DOHH2 (cell line): ENCODE measurements at regions not wholly inside any gene's neighbourhood (a gene's known extent, or its start where the extent isn't known, plus 50 kb on each side); places are given as distances from the start of the nearest gene placed in this dataset.

Experiments
- H3F3A ChIP-seq: fragments of 200-600 bp; sonication (generic), shearing (Covaris generic); 2 replicates; pipeline ENCODE4 v1.6.0; 2016; ENCODE audit warnings: antibody characterized with exemption, mild to moderate bottlenecking; ENCODE audit not compliant: control insufficient read depth, insufficient read depth
- H3K27ac ChIP-seq: fragments of 200-600 bp; sonication (generic); 2 replicates; pipeline ENCODE4 v1.5.1; 2014; ENCODE audit warnings: low read depth, mild to moderate bottlenecking, low read length, moderate library complexity
- H3K27me3 ChIP-seq: fragments of 200-600 bp; sonication (generic); 2 replicates; pipeline ENCODE4 v1.6.1; 2014; ENCODE audit warnings: mild to moderate bottlenecking, low read length, mixed read lengths; ENCODE audit not compliant: control insufficient read depth
- H3K36me3 ChIP-seq: fragments of 200-600 bp; sonication (generic); 2 replicates; pipeline ENCODE4 v1.6.1; 2014; ENCODE audit warnings: mild to moderate bottlenecking, low read length, moderate library complexity, mixed read lengths; ENCODE audit not compliant: control insufficient read depth
- H3K4me1 ChIP-seq: fragments of 200-600 bp; sonication (generic); 2 replicates; pipeline ENCODE4 v1.6.1; 2014; ENCODE audit warnings: mild to moderate bottlenecking, low read length, mixed read lengths; ENCODE audit not compliant: control insufficient read depth
- H3K4me2 ChIP-seq: fragments of 200-600 bp; sonication (generic); 2 replicates; pipeline ENCODE4 v1.6.0; 2014; ENCODE audit warnings: mild to moderate bottlenecking, low read length, moderate library complexity
- H3K4me3 ChIP-seq: fragments of 200-600 bp; sonication (generic); 2 replicates; pipeline ENCODE4 v1.5.1; 2014; ENCODE audit warnings: mild to moderate bottlenecking, low read length, mixed read lengths
- H3K79me2 ChIP-seq: fragments of 200-600 bp; sonication (generic); 2 replicates; pipeline ENCODE4 v1.6.1; 2014; ENCODE audit warnings: mild to moderate bottlenecking, low read length, mixed read lengths; ENCODE audit not compliant: control insufficient read depth
- H3K9me2 ChIP-seq: fragments of 200-600 bp; sonication (generic); replicated peaks from 2 replicates; pipeline ENCODE4 v1.6.1; 2014; ENCODE audit warnings: mild to moderate bottlenecking, low read length, mixed read lengths; ENCODE audit not compliant: control insufficient read depth
- H3K9me3 ChIP-seq: fragments of 200-600 bp; sonication (generic); 2 replicates; pipeline ENCODE4 v1.6.1; 2014; ENCODE audit warnings: antibody characterized with exemption, low read length, mixed read lengths; ENCODE audit not compliant: control insufficient read depth, insufficient read depth
- H4K20me1 ChIP-seq: fragments of 200-600 bp; sonication (generic); 2 replicates; pipeline ENCODE4 v1.6.0; 2014; ENCODE audit warnings: low read depth, mild to moderate bottlenecking, antibody characterized with exemption, low read length, moderate library complexity; ENCODE audit not compliant: control insufficient read depth, insufficient read depth
- EZH2phosphoT487 ChIP-seq: fragments of 200-600 bp; sonication (generic); IDR thresholded peaks from 2 replicates; pipeline ENCODE4 v1.6.1; 2017; ENCODE audit warnings: borderline replicate concordance, mild to moderate bottlenecking, antibody characterized with exemption, low read length, moderate library complexity, mixed read lengths
- TF ChIP-seq, protein P1 (sequence below): fragments of 200-600 bp; sonication (generic); IDR thresholded peaks from one replicate; pipeline ENCODE4 v1.5.1; 2014; ENCODE audit warnings: antibody characterized with exemption, mild to moderate bottlenecking, low read depth, low read length; ENCODE audit not compliant: poor library complexity, severe bottlenecking

DNA sequence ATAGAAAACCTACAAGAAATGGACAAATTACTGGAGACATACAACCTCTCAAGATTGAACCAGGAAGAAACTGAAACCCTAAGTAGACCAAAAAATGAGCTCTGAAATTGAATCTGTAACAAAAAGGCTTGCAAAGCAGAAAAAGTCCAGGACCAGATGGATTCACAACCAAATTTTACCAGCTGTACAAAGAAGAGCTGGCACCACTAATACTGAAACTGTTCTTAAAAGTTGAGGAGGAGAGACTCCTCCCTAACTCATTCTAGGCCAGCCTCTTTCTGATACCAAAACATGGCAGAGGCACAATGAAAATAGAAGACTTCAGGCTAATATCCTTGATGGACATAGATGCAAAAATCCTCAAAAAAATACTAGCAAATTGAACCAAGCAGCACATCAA lies 542.3 kb downstream of the CYLC2 start:
- Histone ChIP-seq H3K4me2 (no peak overlapping the region), H3K9me3 (no peaks in the 10 kb centered on the region), H3K4me3 (no peak overlapping the region), H3K79me2 (no peaks in the 10 kb centered on the region), H3K27ac (no peak overlapping the region), H3K4me1 (no peaks in the 10 kb centered on the region), H3F3A (no peaks in the 10 kb centered on the region), H3K27me3 (no peaks in the 10 kb centered on the region), H3K9me2 (no peaks in the 10 kb centered on the region), H3K36me3 (no peaks in the 10 kb centered on the region), H4K20me1 (no peaks in the 10 kb centered on the region)
- TF ChIP-seq, protein P1, sequence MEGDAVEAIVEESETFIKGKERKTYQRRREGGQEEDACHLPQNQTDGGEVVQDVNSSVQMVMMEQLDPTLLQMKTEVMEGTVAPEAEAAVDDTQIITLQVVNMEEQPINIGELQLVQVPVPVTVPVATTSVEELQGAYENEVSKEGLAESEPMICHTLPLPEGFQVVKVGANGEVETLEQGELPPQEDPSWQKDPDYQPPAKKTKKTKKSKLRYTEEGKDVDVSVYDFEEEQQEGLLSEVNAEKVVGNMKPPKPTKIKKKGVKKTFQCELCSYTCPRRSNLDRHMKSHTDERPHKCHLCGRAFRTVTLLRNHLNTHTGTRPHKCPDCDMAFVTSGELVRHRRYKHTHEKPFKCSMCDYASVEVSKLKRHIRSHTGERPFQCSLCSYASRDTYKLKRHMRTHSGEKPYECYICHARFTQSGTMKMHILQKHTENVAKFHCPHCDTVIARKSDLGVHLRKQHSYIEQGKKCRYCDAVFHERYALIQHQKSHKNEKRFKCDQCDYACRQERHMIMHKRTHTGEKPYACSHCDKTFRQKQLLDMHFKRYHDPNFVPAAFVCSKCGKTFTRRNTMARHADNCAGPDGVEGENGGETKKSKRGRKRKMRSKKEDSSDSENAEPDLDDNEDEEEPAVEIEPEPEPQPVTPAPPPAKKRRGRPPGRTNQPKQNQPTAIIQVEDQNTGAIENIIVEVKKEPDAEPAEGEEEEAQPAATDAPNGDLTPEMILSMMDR = no peak
- no peak for TF ChIP-seq EZH2phosphoT487

DNA sequence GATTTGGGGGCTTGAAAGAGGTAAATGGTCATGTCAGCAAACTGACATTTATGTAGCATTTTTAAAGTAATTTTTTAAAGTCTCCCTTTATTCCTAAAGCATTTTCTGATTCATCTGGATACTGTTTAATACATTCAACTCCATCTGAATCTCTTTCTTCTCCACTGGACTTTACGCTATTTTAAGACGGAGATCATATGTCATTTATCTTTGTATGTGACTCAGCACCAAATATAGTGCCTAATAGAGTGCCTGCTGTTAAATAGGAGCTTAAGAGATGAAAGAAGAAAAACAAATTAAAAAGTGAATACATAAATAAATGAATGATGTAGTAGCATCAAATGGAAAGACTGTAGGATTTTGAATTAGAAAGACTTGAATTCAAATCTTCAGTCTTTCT lies 548.8 kb upstream of the SMC2 start:
- H3K79me2 ChIP-seq = no peaks in the 10 kb centered on the region
- no peaks in the 10 kb centered on the region for H3K4me1 ChIP-seq
- no peak overlapping the region for H3K27ac ChIP-seq
- TF ChIP-seq EZH2phosphoT487 = no peak
- TF ChIP-seq, protein P1 = no peak
- no peaks in the 10 kb centered on the region for H3K36me3 ChIP-seq
- H3K4me2 ChIP-seq = no peak overlapping the region
- H3K27me3 ChIP-seq = no peaks in the 10 kb centered on the region
- no peaks in the 10 kb centered on the region for H3K9me3 ChIP-seq
- H3K9me2 ChIP-seq = no peaks in the 10 kb centered on the region
- no peaks in the 10 kb centered on the region for H4K20me1 ChIP-seq
- no peak overlapping the region for H3K4me3 ChIP-seq
- H3F3A ChIP-seq = no peaks in the 10 kb centered on the region

DNA sequence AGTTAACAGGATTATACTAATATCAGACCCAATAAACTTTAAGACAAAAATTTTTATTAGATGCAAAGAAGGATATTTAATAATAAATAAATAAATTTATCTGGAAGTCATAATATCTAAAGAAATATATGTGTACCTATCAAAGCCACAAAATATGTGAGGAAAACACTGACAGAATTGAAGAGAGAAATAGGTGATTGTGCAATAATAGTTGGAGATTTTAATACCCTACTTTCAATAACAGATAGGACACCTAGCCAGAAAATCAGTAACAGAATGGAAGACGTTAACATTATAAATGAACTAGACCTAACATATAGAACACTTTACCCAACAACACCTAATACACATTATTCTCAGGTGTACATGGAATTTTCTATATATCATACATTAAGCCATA lies 541.4 kb upstream of the SMC2 start:
- Histone ChIP-seq H3K36me3 (no peaks in the 10 kb centered on the region), H3K27ac (no peak overlapping the region), H3K9me3 (no peaks in the 10 kb centered on the region), H3K4me2 (no peak overlapping the region), H4K20me1 (no peaks in the 10 kb centered on the region), H3K4me1 (no peaks in the 10 kb centered on the region), H3F3A (no peaks in the 10 kb centered on the region), H3K9me2 (no peaks in the 10 kb centered on the region), H3K79me2 (no peaks in the 10 kb centered on the region), H3K4me3 (no peak overlapping the region), H3K27me3 (no peaks in the 10 kb centered on the region)
- no peak for TF ChIP-seq EZH2phosphoT487
- TF ChIP-seq, protein P1 = no peak

DNA sequence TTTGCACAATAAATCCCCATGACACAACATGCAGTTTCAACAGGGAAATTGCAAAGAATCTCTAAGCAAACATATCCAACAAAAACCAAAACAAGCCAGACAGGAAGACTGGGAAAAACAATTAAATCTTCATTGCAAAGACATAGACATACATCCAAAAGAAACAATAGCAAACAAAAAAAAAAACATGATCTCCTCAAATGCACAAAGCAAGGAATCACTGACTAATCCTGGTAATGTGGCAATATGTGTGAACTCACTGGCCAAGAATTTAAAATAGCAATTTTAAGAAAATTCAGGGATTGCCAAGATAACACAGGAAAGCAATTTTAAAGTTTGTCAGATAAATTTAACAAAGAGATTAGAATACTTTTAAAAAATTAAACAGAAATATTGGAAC lies 520.1 kb upstream of the SMC2 start:
- Histone ChIP-seq H3F3A (no peaks in the 10 kb centered on the region), H3K27me3 (no peaks in the 10 kb centered on the region), H3K4me2 (no peak overlapping the region), H3K9me3 (no peaks in the 10 kb centered on the region), H4K20me1 (no peaks in the 10 kb centered on the region), H3K27ac (no peak overlapping the region), H3K4me3 (no peak overlapping the region), H3K4me1 (no peaks in the 10 kb centered on the region), H3K36me3 (no peaks in the 10 kb centered on the region), H3K79me2 (no peaks in the 10 kb centered on the region), H3K9me2 (no peaks in the 10 kb centered on the region)
- TF ChIP-seq, protein P1 = no peak
- TF ChIP-seq EZH2phosphoT487 = no peak
